AG09309 (cell line): ENCODE measurements at regions not wholly inside any gene's neighbourhood (a gene's known extent, or its start where the extent isn't known, plus 50 kb on each side); places are given as distances from the start of the nearest gene placed in this dataset.

Source experiments
- DNase-seq: peaks from one replicate; pipeline ENCODE4 v3.0.0-alpha.2; 2010; ENCODE audit warnings: low read depth
- H3K4me3 ChIP-seq: 2 replicates; pipeline ENCODE4 v1.5.1; 2011; ENCODE audit warnings: mild to moderate bottlenecking, low read depth, low read length, moderate library complexity; ENCODE audit not compliant: control insufficient read depth
- TF ChIP-seq, protein P1 (sequence below): IDR thresholded peaks from 2 replicates; pipeline ENCODE4 v1.5.1; 2011; ENCODE audit warnings: mild to moderate bottlenecking, low read depth, low read length, inconsistent platforms; ENCODE audit not compliant: insufficient read depth, control insufficient read depth; ENCODE audit errors: missing control alignments

- TF ChIP-seq, protein P1, sequence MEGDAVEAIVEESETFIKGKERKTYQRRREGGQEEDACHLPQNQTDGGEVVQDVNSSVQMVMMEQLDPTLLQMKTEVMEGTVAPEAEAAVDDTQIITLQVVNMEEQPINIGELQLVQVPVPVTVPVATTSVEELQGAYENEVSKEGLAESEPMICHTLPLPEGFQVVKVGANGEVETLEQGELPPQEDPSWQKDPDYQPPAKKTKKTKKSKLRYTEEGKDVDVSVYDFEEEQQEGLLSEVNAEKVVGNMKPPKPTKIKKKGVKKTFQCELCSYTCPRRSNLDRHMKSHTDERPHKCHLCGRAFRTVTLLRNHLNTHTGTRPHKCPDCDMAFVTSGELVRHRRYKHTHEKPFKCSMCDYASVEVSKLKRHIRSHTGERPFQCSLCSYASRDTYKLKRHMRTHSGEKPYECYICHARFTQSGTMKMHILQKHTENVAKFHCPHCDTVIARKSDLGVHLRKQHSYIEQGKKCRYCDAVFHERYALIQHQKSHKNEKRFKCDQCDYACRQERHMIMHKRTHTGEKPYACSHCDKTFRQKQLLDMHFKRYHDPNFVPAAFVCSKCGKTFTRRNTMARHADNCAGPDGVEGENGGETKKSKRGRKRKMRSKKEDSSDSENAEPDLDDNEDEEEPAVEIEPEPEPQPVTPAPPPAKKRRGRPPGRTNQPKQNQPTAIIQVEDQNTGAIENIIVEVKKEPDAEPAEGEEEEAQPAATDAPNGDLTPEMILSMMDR, result no peak
- H3K4me3 ChIP-seq, result no peak overlapping the region
- no peak for DNase-seq
Observed at GRCh38 chr5:56360816-56361215, 127.7 kb upstream of the ANKRD55 start.

- TF ChIP-seq, protein P1, result no peak
- no peak overlapping the region for H3K4me3 ChIP-seq
- no peak for DNase-seq
Observed at GRCh38 chr5:56359809-56360685, 126.9 kb upstream of the ANKRD55 start.

DNA sequence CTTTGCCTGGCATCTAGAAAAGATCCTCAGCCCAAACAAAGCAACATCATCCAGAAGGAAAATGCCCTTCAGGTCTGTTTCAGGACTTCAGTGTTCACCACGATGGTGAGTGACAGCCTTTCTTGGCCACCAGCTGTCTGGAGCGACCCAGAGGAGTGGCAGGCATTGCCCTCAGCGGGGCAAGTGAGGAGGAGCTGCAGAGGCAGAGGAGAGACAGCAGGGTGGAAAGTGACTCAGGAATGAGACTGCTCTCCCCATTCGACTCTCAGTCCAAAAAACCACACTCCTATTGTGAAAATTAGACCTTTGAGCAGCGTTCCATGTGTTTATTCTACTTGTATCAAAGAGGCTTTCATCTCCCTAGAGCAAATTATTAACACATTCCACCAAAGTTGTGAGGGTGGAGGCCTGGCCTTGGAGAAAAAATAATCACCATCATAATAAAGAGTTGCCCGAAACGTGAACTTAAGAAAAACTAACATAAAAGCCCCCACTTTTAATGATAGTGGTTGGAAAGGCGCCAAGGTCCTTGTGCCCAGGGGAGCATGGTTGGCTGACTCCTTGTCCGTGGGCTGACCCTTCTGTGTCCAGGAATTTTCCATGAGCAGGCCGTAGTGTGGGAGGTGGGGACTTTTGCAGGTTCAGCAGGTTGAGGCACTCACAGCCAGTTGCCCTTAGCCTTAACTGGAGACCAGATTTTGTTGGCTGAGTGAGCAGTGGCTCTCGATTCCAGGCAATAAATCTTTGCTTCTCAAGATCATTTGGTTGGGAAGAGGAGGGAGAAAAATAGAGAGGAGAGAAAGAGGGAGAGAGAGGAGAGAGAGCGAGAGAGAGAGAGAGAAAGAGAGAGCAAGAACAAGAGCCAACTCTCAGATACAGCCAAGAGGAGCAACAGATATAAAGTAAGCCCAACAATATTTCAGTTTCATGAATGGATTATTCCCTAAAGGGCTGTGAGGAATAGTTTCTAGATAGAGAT lies 125.9 kb upstream of the ANKRD55 start:
- no peak for DNase-seq
- no peak overlapping the region for H3K4me3 ChIP-seq
- TF ChIP-seq, protein P1, result no peak

GRCh38 chr5:56358046-56358445 lies 124.9 kb upstream of the ANKRD55 start:
- H3K4me3 ChIP-seq, result no peak overlapping the region
- TF ChIP-seq, protein P1, result no peak
- DNase-seq, result no peak

DNA sequence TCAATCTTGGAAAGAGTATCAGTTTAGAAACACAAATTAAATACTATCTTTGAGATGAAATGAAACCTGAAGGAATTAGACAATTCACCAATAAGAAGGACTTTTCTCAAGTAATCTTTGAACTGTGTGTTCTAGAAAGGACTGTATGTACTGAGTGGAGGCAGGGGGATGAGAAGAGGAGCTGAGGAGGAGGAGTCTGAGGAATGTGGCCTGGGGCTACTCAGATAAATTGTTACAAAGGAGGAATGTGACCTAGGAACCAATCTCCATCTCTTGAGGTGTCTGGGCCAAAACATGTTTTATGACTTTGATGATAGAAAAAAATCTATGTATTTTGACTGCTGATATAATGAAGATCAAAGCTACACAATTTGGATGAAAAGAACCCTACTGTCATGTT lies 124.3 kb upstream of the ANKRD55 start:
- no peak for DNase-seq
- TF ChIP-seq, protein P1, result no peak
- H3K4me3 ChIP-seq, result no peak overlapping the region

GRCh38 chr5:56356836-56357160 lies 123.7 kb upstream of the ANKRD55 start:
- H3K4me3 ChIP-seq, result no peak overlapping the region
- DNase-seq, result no peak
- TF ChIP-seq, protein P1, result no peak
